SK-MEL-5 (cell line): ENCODE measurements at regions not wholly inside any gene's neighbourhood (a gene's known extent, or its start where the extent isn't known, plus 50 kb on each side); places are given as distances from the start of the nearest gene placed in this dataset.
A peak's percentile ranks its signal among the peaks of the same experiment; 100 is the strongest.
"Not testable (repeated sequence)": the region's sequence is repeated elsewhere in the genome, so short reads cannot be mapped to it uniquely, and the experiment has no call there.

Source experiments
- DNase-seq: peaks from one replicate; pipeline ENCODE4 v3.0.0-alpha.2; 2016; ENCODE audit warnings: low read depth, low spot score
- in situ Hi-C: cut with HindIII; loops from 2 replicates; pipeline ENCODE4 v1.10.0; 2016; ENCODE audit warnings: low sequenced_read_pairs, high pct_unique_total_duplicates, low pct_unique_long_range_greater_than_20kb

- DNase-seq, result no peak
- in situ Hi-C loops, result no loop called here
Measured at GRCh38 chrX:52585892-52586291, 68.8 kb downstream of the SSX7 start.

- in situ Hi-C loops, result no loop called here
- DNase-seq, result no peak
Measured at GRCh38 chrX:52577464-52578173, 60.8 kb upstream of the XAGE1B start.

GRCh38 chrX:52576946-52577345, 60.1 kb upstream of the XAGE1B start:
- in situ Hi-C loops, result no loop called here
- no peak for DNase-seq

GRCh38 chrX:52576474-52576873, 59.6 kb upstream of the XAGE1B start:
- in situ Hi-C loops, result no loop called here
- no peak for DNase-seq

- in situ Hi-C loops, result no loop called here
- peak; percentile 63 for DNase-seq
Measured at GRCh38 chrX:52574416-52575275, 57.8 kb upstream of the XAGE1B start.

GRCh38 chrX:52568146-52568545, 51.3 kb upstream of the XAGE1B start:
- in situ Hi-C loops, result not testable (repeated sequence)
- DNase-seq, result peak; percentile 8
